Astrocyte of the spinal cord (primary cell): ENCODE measurements at regions not wholly inside any gene's neighbourhood (a gene's known extent, or its start where the extent isn't known, plus 50 kb on each side); places are given as distances from the start of the nearest gene placed in this dataset.

Experiments
- DNase-seq: peaks from one replicate; pipeline ENCODE4 v3.0.0; 2011; ENCODE audit warnings: low read depth, low spot score
- H3K4me3 ChIP-seq: 2 replicates; pipeline ENCODE4 v1.5.1; 2011; ENCODE audit warnings: low read depth, mild to moderate bottlenecking, low read length, moderate library complexity
- CTCF ChIP-seq: IDR thresholded peaks from 2 replicates; pipeline ENCODE4 v1.5.1; 2012; ENCODE audit warnings: low read depth, mild to moderate bottlenecking, low read length, inconsistent platforms
- in situ Hi-C: cut with HindIII; loops from 2 replicates; pipeline ENCODE4 v1.10.0; 2017; ENCODE audit warnings: low sequenced_read_pairs

- H3K4me3 ChIP-seq, result no peak overlapping the region
- TF ChIP-seq CTCF, result no peak
- no peak for DNase-seq
- in situ Hi-C loops, result no loop called here
Measured at GRCh38 chr14:89504091-89504490, 87.1 kb upstream of the FOXN3 start.

GRCh38 chr14:89503431-89503996 is 86.5 kb upstream of the FOXN3 start:
- in situ Hi-C loops, result no loop called here
- no peak for TF ChIP-seq CTCF
- DNase-seq, result no peak
- H3K4me3 ChIP-seq, result no peak overlapping the region

GRCh38 chr14:89502966-89503365 is 85.9 kb upstream of the FOXN3 start:
- no peak for DNase-seq
- no peak for TF ChIP-seq CTCF
- in situ Hi-C loops, result no loop called here
- H3K4me3 ChIP-seq, result no peak overlapping the region

GRCh38 chr14:89501381-89501780 is 84.3 kb upstream of the FOXN3 start:
- in situ Hi-C loops, result no loop called here
- no peak for TF ChIP-seq CTCF
- H3K4me3 ChIP-seq, result no peak overlapping the region
- no peak for DNase-seq

GRCh38 chr14:89500303-89500702 is 83.3 kb upstream of the FOXN3 start:
- in situ Hi-C loops, result no loop called here
- no peak for TF ChIP-seq CTCF
- no peak for DNase-seq
- H3K4me3 ChIP-seq, result no peak overlapping the region

GRCh38 chr14:89498878-89499277 is 81.8 kb upstream of the FOXN3 start:
- TF ChIP-seq CTCF, result no peak
- in situ Hi-C loops, result no loop called here
- no peak overlapping the region for H3K4me3 ChIP-seq
- no peak for DNase-seq

- no peak overlapping the region for H3K4me3 ChIP-seq
- in situ Hi-C loops, result no loop called here
- TF ChIP-seq CTCF, result no peak
- DNase-seq, result no peak
Measured at GRCh38 chr14:89495718-89496117, 78.7 kb upstream of the FOXN3 start.
